ENCODE measurements at regions not wholly inside any gene's neighbourhood (a gene's known extent, or its start where the extent isn't known, plus 50 kb on each side); places are given as distances from the start of the nearest gene placed in this dataset.

- ATAC-seq (ENCODE audit: insufficient read depth, low FRiP score) (no peak), DNase-seq (no peak)
- Histone ChIP-seq H3K27ac (ENCODE audit: low read depth in 1 of 2, low read length in 1 of 2) (no peak overlapping the region), H3K4me3 (no peak overlapping the region), H3K9ac (ENCODE audit: insufficient read depth in 1 of 2, low read length in 2 of 2) (no peak overlapping the region), H3K36me3 (ENCODE audit: control insufficient read depth in 4 of 4, insufficient read depth in 4 of 4, low read length in 4 of 4) (no peaks in the 10 kb centered on the region), H3K4me1 (ENCODE audit: control insufficient read depth in 5 of 5, insufficient read depth in 5 of 5, low read length in 5 of 5) (peaks cover 0 to 4% (median 0%) of the 10 kb centered on the region in 5 donors), H3K9me3 (ENCODE audit: control insufficient read depth in 4 of 4, insufficient read depth in 3 of 4, low read length in 3 of 4) (no peaks in the 10 kb centered on the region), H3K27me3 (ENCODE audit: control insufficient read depth in 3 of 3, insufficient read depth in 3 of 3, low read length in 2 of 3) (no peaks in the 10 kb centered on the region)
- WGBS, 2 donors = 68 to 73% methylated on average over 5 of the region's 5 CpGs
- TF ChIP-seq CTCF (IDR thresholded peaks at IDR 0.05; ENCODE audit: control extremely low read depth, extremely low read depth) = no peak
Measured at GRCh38 chr1:98382986-98383740, 278.4 kb upstream of the SNX7 start.

- 91 to 97% methylated on average over 2 of the region's 2 CpGs for WGBS, 2 donors
- no peaks in the 10 kb centered on the region for H3K9me3 ChIP-seq (ENCODE audit: control insufficient read depth in 4 of 4, insufficient read depth in 3 of 4, low read length in 3 of 4)
- no peaks in the 10 kb centered on the region for H3K4me1 ChIP-seq (ENCODE audit: control insufficient read depth in 5 of 5, insufficient read depth in 5 of 5, low read length in 5 of 5)
- no peaks in the 10 kb centered on the region for H3K36me3 ChIP-seq (ENCODE audit: control insufficient read depth in 4 of 4, insufficient read depth in 4 of 4, low read length in 4 of 4)
- ATAC-seq (ENCODE audit: insufficient read depth, low FRiP score) (no peak), DNase-seq (no peak)
- H3K9ac ChIP-seq (ENCODE audit: insufficient read depth in 1 of 2, low read length in 2 of 2) = no peak overlapping the region
- H3K27me3 ChIP-seq (ENCODE audit: control insufficient read depth in 3 of 3, insufficient read depth in 3 of 3, low read length in 2 of 3) = peaks cover 0 to 3% (median 0%) of the 10 kb centered on the region in 3 donors
- TF ChIP-seq CTCF (IDR thresholded peaks at IDR 0.05; ENCODE audit: control extremely low read depth, extremely low read depth) = no peak
- H3K4me3 ChIP-seq = no peak overlapping the region
- H3K27ac ChIP-seq (ENCODE audit: low read depth in 1 of 2, low read length in 1 of 2) = no peak overlapping the region
Measured at GRCh38 chr1:98382586-98382985, 278.9 kb upstream of the SNX7 start.

GRCh38 chr1:98374098-98374497, 287.4 kb upstream of the SNX7 start:
- Histone ChIP-seq H3K4me3 (no peak overlapping the region), H3K9ac (ENCODE audit: insufficient read depth in 1 of 2, low read length in 2 of 2) (no peak overlapping the region), H3K36me3 (ENCODE audit: control insufficient read depth in 4 of 4, insufficient read depth in 4 of 4, low read length in 4 of 4) (no peaks in the 10 kb centered on the region), H3K9me3 (ENCODE audit: control insufficient read depth in 4 of 4, insufficient read depth in 3 of 4, low read length in 3 of 4) (no peaks in the 10 kb centered on the region), H3K27me3 (ENCODE audit: control insufficient read depth in 3 of 3, insufficient read depth in 3 of 3, low read length in 2 of 3) (peaks cover 0 to 3% (median 0%) of the 10 kb centered on the region in 3 donors), H3K4me1 (ENCODE audit: control insufficient read depth in 5 of 5, insufficient read depth in 5 of 5, low read length in 5 of 5) (peaks cover 0 to 7% (median 0%) of the 10 kb centered on the region in 5 donors), H3K27ac (ENCODE audit: low read depth in 1 of 2, low read length in 1 of 2) (no peak overlapping the region)
- DNase-seq (no peak), ATAC-seq (ENCODE audit: insufficient read depth, low FRiP score) (no peak)
- no peak for TF ChIP-seq CTCF (IDR thresholded peaks at IDR 0.05; ENCODE audit: control extremely low read depth, extremely low read depth)
- WGBS, 2 donors = 98 to 99% methylated on average over 2 of the region's 2 CpGs
